ENCODE measurements at regions not wholly inside any gene's neighbourhood (a gene's known extent, or its start where the extent isn't known, plus 50 kb on each side); places are given as distances from the start of the nearest gene placed in this dataset.

- H3K36me3 ChIP-seq (ENCODE audit: insufficient read depth, low read length), result no peaks in the 10 kb centered on the region
- H3K27me3 ChIP-seq (ENCODE audit: insufficient read depth, low read depth, low read length), result no peaks in the 10 kb centered on the region
- H3K9ac ChIP-seq (ENCODE audit: low read length), result no peak overlapping the region
- H3K4me3 ChIP-seq (ENCODE audit: low read length), result no peak overlapping the region
- no peaks in the 10 kb centered on the region for H3K9me3 ChIP-seq (ENCODE audit: low read length)
- no peak overlapping the region for H3K4me2 ChIP-seq (ENCODE audit: low read length)
- H3F3A ChIP-seq (ENCODE audit: insufficient read depth, low read length, poor library complexity, severe bottlenecking), result no peaks in the 10 kb centered on the region
- H3K9me2 ChIP-seq (ENCODE audit: insufficient read depth, low read length), result no peaks in the 10 kb centered on the region
- TF ChIP-seq MXI1 (conservative IDR thresholded peaks at IDR 0.05; ENCODE audit: poor library complexity, severe bottlenecking) (no peak), RAD21 (conservative IDR thresholded peaks at IDR 0.05) (no peak), POLR2AphosphoS5 (IDR thresholded peaks at IDR 0.05) (no peak), CTCF (IDR thresholded peaks at IDR 0.05; ENCODE audit: poor library complexity, severe bottlenecking) (no peak), REST (IDR thresholded peaks at IDR 0.05; ENCODE audit: borderline replicate concordance) (no peak), SMC3 (conservative IDR thresholded peaks at IDR 0.05; ENCODE audit: poor library complexity) (no peak), TAF1 (IDR thresholded peaks at IDR 0.05; ENCODE audit: low read depth) (no peak)
- no peak overlapping the region for H2AFZ ChIP-seq (ENCODE audit: low read depth, low read length)
- H3K27ac ChIP-seq (ENCODE audit: low read length), result no peak overlapping the region
- H3K79me2 ChIP-seq (replicated peaks; ENCODE audit: insufficient read depth, low read length), result no peaks in the 10 kb centered on the region
- H4K20me1 ChIP-seq (ENCODE audit: insufficient read depth), result no peaks in the 10 kb centered on the region
Observed at GRCh38 chr7:9846902-9847301, 1126.8 kb upstream of the PHF14 start.

GRCh38 chr7:9854605-9855004 is 1119.1 kb upstream of the PHF14 start:
- Histone ChIP-seq H2AFZ (ENCODE audit: low read depth, low read length) (no peak overlapping the region), H3K4me2 (ENCODE audit: low read length) (no peak overlapping the region), H3K27me3 (ENCODE audit: insufficient read depth, low read depth, low read length) (no peaks in the 10 kb centered on the region), H3K27ac (ENCODE audit: low read length) (no peak overlapping the region), H3K79me2 (replicated peaks; ENCODE audit: insufficient read depth, low read length) (no peaks in the 10 kb centered on the region), H3K4me3 (ENCODE audit: low read length) (no peak overlapping the region), H3K9me3 (ENCODE audit: low read length) (no peaks in the 10 kb centered on the region), H3F3A (ENCODE audit: insufficient read depth, low read length, poor library complexity, severe bottlenecking) (no peaks in the 10 kb centered on the region), H4K20me1 (ENCODE audit: insufficient read depth) (no peaks in the 10 kb centered on the region), H3K9me2 (ENCODE audit: insufficient read depth, low read length) (no peaks in the 10 kb centered on the region), H3K36me3 (ENCODE audit: insufficient read depth, low read length) (no peaks in the 10 kb centered on the region), H3K9ac (ENCODE audit: low read length) (no peak overlapping the region)
- TF ChIP-seq EZH2 (IDR thresholded peaks at IDR 0.05; ENCODE audit: borderline replicate concordance, insufficient read depth, low read length, poor library complexity, severe bottlenecking) (no peak), MXI1 (conservative IDR thresholded peaks at IDR 0.05; ENCODE audit: poor library complexity, severe bottlenecking) (no peak), EP300 (conservative IDR thresholded peaks at IDR 0.05; ENCODE audit: poor library complexity, severe bottlenecking) (no peak), SMC3 (conservative IDR thresholded peaks at IDR 0.05; ENCODE audit: poor library complexity) (no peak), REST (IDR thresholded peaks at IDR 0.05; ENCODE audit: borderline replicate concordance) (no peak), RAD21 (conservative IDR thresholded peaks at IDR 0.05) (no peak), POLR2AphosphoS5 (IDR thresholded peaks at IDR 0.05) (no peak), TAF1 (IDR thresholded peaks at IDR 0.05; ENCODE audit: low read depth) (no peak), CTCF (IDR thresholded peaks at IDR 0.05; ENCODE audit: poor library complexity, severe bottlenecking) (no peak)

Data from neural cell (in vitro differentiated cells).